ENCODE measurements at regions not wholly inside any gene's neighbourhood (a gene's known extent, or its start where the extent isn't known, plus 50 kb on each side); places are given as distances from the start of the nearest gene placed in this dataset.
"Not testable (repeated sequence)": the region's sequence is repeated elsewhere in the genome, so short reads cannot be mapped to it uniquely, and the experiment has no call there.

- DNase-seq (ENCODE audit: low read depth), result no peak
These were observed 67.7 kb upstream of the ROPN1 start for GRCh38 chr3:124059580-124059979.

GRCh38 chr3:124063197-124063909 lies 71.4 kb upstream of the ROPN1 start:
- H3K4me3 ChIP-seq (ENCODE audit: low read depth, low read length), result no peak overlapping the region
- no peak for TF ChIP-seq CTCF (IDR thresholded peaks at IDR 0.05; ENCODE audit: insufficient read depth, low read depth, low read length, missing control alignments)
- no peak for DNase-seq (ENCODE audit: low read depth)

More at GRCh38 chr3:124059580-124059979, 67.7 kb upstream of the ROPN1 start:
- no peak overlapping the region for H3K4me3 ChIP-seq (ENCODE audit: low read depth, low read length)
- TF ChIP-seq CTCF (IDR thresholded peaks at IDR 0.05; ENCODE audit: insufficient read depth, low read depth, low read length, missing control alignments), result no peak

DNA sequence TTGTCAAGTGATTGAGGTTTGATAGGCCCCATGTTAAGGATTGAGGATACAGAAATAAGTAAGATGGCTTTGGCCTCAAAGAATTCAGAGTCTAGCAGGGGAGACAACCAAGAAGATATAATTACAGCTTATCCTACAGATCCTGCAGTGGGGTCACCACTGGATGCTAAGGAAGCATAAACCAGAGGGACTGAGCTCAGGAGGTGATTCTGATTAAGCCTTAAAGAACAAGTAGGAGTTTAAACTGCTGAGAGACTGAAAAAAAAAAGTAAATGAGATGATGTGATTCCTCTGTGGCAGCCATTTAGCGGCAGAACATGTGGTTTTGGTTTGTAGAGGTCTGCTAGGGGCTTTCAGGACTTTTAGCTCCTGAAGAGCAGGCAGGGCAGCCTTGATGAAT lies 72.1 kb upstream of the ROPN1 start:
- no peak overlapping the region for H3K4me3 ChIP-seq (ENCODE audit: low read depth, low read length)
- TF ChIP-seq CTCF (IDR thresholded peaks at IDR 0.05; ENCODE audit: insufficient read depth, low read depth, low read length, missing control alignments), result no peak
- DNase-seq (ENCODE audit: low read depth), result no peak

DNA sequence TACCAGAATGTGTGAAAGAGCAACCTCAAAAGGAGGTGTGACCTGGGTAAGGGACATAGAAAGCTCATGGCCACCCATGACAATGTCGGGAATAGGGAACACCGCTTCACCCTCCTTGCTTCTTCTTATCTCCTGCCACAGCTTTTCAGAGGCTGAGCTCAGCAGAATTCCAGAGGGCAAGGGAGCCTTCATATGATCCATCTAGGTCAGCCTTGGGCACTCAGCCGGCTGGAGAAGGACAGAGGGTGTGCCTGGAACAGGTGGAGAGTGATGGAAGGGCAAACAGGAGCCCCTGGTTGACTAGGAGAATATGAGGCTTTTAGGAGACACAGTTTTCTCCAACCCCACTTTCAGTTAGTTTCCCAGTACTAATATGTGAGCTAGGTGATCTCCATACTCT lies 74.6 kb upstream of the ROPN1 start:
- not testable (repeated sequence) for DNase-seq (ENCODE audit: low read depth); H3K4me3 ChIP-seq (ENCODE audit: low read depth, low read length)

DNA sequence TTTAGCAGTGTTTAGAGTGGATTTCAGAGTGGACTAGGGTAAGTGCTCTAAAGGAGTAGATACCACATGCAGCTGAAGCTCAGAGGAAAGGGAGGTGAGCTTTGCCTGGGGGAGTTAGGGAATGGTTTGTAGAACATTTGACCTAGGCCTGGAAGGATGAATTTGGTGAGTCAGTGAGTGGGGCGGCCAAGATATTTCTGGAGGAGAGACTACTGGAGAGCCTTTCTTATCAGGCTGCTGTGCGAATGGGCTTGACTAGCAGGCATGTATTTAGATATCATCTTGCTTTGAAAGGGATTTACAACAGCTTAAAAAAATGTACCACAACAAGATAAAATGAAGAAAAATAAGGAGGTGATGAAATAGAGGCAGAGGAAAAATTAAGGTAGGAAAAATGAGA lies 77.8 kb upstream of the ROPN1 start:
- not testable (repeated sequence) for DNase-seq (ENCODE audit: low read depth); H3K4me3 ChIP-seq (ENCODE audit: low read depth, low read length)

DNA sequence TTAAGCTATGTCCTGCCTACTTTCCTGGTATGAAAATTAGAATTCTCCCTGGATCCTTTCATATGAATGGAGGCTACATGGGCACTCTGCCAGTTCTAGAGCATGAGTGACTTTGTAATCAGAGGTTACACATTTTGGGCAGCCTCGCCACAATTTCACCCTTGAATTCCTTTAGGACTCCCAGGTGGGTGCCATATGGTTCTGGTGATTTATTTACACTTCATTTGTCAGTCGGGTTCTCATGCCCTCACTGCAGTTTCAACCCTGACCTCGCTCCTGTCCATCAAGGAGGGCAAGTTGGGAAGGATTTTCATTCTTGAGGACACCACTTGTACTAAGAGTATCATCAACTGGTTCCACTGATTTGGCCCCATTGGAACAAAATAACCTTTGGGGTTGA lies 83.2 kb upstream of the ROPN1 start:
- DNase-seq (ENCODE audit: low read depth); H3K4me3 ChIP-seq (ENCODE audit: low read depth, low read length): not testable (repeated sequence)

DNA sequence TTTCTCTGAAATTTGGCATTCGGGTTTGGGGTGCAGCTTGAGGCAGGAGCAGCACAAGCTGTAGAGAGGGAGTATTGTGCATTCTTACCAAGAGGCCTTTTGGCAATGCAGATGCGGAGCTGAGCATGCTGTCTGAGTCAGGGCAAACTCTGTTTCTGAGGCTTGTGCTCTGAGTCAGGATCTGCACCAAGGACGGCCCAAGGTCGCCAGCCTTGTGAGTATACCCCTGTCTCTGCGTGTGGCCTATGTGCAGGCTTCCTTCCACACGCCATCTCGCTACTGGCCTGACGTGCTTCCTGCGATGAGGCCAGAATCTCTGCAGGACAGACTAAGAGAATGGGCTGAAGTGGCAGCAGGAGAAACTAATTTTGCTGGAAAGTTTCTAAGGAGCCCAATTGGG lies 83.8 kb upstream of the ROPN1 start:
- DNase-seq (ENCODE audit: low read depth), result no peak
- no peak for TF ChIP-seq CTCF (IDR thresholded peaks at IDR 0.05; ENCODE audit: insufficient read depth, low read depth, low read length, missing control alignments)
- H3K4me3 ChIP-seq (ENCODE audit: low read depth, low read length), result no peak overlapping the region

GRCh38 chr3:124076235-124076634 lies 84.3 kb upstream of the ROPN1 start:
- no peak for DNase-seq (ENCODE audit: low read depth)
- TF ChIP-seq CTCF (IDR thresholded peaks at IDR 0.05; ENCODE audit: insufficient read depth, low read depth, low read length, missing control alignments), result no peak
- no peak overlapping the region for H3K4me3 ChIP-seq (ENCODE audit: low read depth, low read length)
